Trophoblast cell (in vitro differentiated cells and primary cell): ENCODE measurements at regions not wholly inside any gene's neighbourhood (a gene's known extent, or its start where the extent isn't known, plus 50 kb on each side); places are given as distances from the start of the nearest gene placed in this dataset.
A peak's percentile ranks its signal among the peaks of the same experiment; 100 is the strongest.

Source experiments
- DNase-seq, 2 donors: peaks; one replicate each; pipeline ENCODE4 v3.0.0-alpha.2; 2016
- H2AFZ ChIP-seq: 2 replicates; pipeline ENCODE4 v1.6.1; 2013; ENCODE audit warnings: low read length, moderate library complexity, mild to moderate bottlenecking; ENCODE audit not compliant: insufficient read depth, poor library complexity
- H2AK5ac ChIP-seq: 2 replicates; pipeline ENCODE4 v1.6.1; 2013; ENCODE audit warnings: mild to moderate bottlenecking, low read length
- H2BK120ac ChIP-seq: 2 replicates; pipeline ENCODE4 v1.6.1; 2013; ENCODE audit warnings: low read length, mild to moderate bottlenecking, moderate library complexity; ENCODE audit not compliant: insufficient read depth, poor library complexity
- H2BK12ac ChIP-seq: 2 replicates; pipeline ENCODE4 v1.6.1; 2013; ENCODE audit warnings: mild to moderate bottlenecking, low read length, moderate library complexity
- H2BK5ac ChIP-seq: 2 replicates; pipeline ENCODE4 v1.6.1; 2013; ENCODE audit warnings: low read length, low read depth, moderate library complexity, mild to moderate bottlenecking; ENCODE audit not compliant: poor library complexity
- H3K14ac ChIP-seq: 2 replicates; pipeline ENCODE4 v1.6.1; 2013; ENCODE audit warnings: mild to moderate bottlenecking, low read length
- H3K18ac ChIP-seq: 2 replicates; pipeline ENCODE4 v1.6.1; 2013; ENCODE audit warnings: mild to moderate bottlenecking, low read length
- H3K23ac ChIP-seq: 2 replicates; pipeline ENCODE4 v1.6.1; 2013; ENCODE audit warnings: low read length
- H3K27ac ChIP-seq: 2 replicates; pipeline ENCODE4 v1.5.1; 2013; ENCODE audit warnings: low read depth, mild to moderate bottlenecking, inconsistent platforms, low read length, moderate library complexity
- H3K27me3 ChIP-seq: 2 replicates; pipeline ENCODE4 v1.6.1; 2013; ENCODE audit warnings: inconsistent platforms, mild to moderate bottlenecking, low read length, moderate library complexity; ENCODE audit not compliant: insufficient read depth
- H3K36me3 ChIP-seq, 2 experiments: 1 replicate in 1 of 2; 2 replicates in 1 of 2; pipeline ENCODE4 v1.6.1; 2013; ENCODE audit warnings: low read length in 2 of 2, mild to moderate bottlenecking in 2 of 2, moderate library complexity in 1 of 2; ENCODE audit not compliant: insufficient read depth in 2 of 2, control insufficient read depth in 1 of 2
- H3K4ac ChIP-seq: 2 replicates; pipeline ENCODE4 v1.6.1; 2013; ENCODE audit warnings: low read depth, mild to moderate bottlenecking, low read length, moderate library complexity
- H3K4me1 ChIP-seq, 2 experiments: 1 replicate in 1 of 2; 2 replicates in 1 of 2; pipeline ENCODE4 v1.6.1; 2013; ENCODE audit warnings: low read length in 2 of 2, mild to moderate bottlenecking in 2 of 2, moderate library complexity in 1 of 2; ENCODE audit not compliant: insufficient read depth in 2 of 2, control insufficient read depth in 1 of 2
- H3K4me2 ChIP-seq: 2 replicates; pipeline ENCODE4 v1.6.1; 2013; ENCODE audit warnings: inconsistent platforms, mild to moderate bottlenecking, low read length, moderate library complexity
- H3K4me3 ChIP-seq: 2 replicates; pipeline ENCODE4 v1.5.1; 2013; ENCODE audit warnings: mild to moderate bottlenecking, low read depth, low read length, inconsistent platforms
- H3K79me1 ChIP-seq: one replicate; pipeline ENCODE4 v1.6.1; 2013; ENCODE audit warnings: low read length
- H3K79me2 ChIP-seq: 2 replicates; pipeline ENCODE4 v1.6.1; 2013; ENCODE audit warnings: low read length, mild to moderate bottlenecking; ENCODE audit not compliant: control insufficient read depth, insufficient read depth, poor library complexity
- H3K9ac ChIP-seq: 2 replicates; pipeline ENCODE4 v1.6.1; 2013; ENCODE audit warnings: mild to moderate bottlenecking, low read length
- H3K9me3 ChIP-seq: 2 replicates; pipeline ENCODE4 v1.6.1; 2013; ENCODE audit warnings: low read depth, mild to moderate bottlenecking, control low read depth, inconsistent platforms, low read length; ENCODE audit not compliant: insufficient read depth
- H4K12ac ChIP-seq: 2 replicates; pipeline ENCODE4 v1.6.1; 2013; ENCODE audit warnings: low read depth, mild to moderate bottlenecking, low read length, moderate library complexity
- H4K8ac ChIP-seq: 2 replicates; pipeline ENCODE4 v1.6.1; 2013; ENCODE audit warnings: low read depth, mild to moderate bottlenecking, low read length, moderate library complexity
- H4K91ac ChIP-seq: one replicate; pipeline ENCODE4 v1.6.1; 2013; ENCODE audit warnings: low read depth, mild to moderate bottlenecking, low read length, moderate library complexity
- WGBS: extraction: QIAGEN DNeasy Blood & Tissue Kit; methylation state at CpG from one replicate; pipeline ENCODE4 v1.1.7; 2013; ENCODE audit warnings: missing lambda C conversion rate; ENCODE audit not compliant: insufficient read length, insufficient coverage; ENCODE audit errors: extremely low coverage; 5-methylcytosine and 5-hydroxymethylcytosine counted together

DNA sequence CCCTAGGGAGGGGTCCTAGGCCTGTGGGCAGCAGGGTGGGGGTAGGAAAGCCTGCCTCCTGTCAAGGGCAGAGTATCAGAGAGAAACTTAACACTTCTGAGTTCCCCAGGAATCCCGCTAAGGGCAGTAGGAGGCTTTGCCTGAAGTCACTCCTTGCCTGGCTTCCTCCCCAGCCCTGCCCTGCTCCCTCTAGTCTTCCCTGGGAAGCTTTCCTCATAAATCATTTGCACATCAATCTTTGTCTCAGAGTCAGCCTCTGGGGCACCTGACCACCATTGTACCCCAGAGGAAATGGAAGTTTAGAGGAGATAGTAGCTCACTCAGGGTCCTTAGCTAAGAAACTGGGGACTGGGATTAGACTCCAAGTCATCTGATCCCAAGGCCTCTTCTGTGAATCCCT, 129.4 kb upstream of the TLE3 start:
- Histone ChIP-seq H3K79me1 (no peaks in the 10 kb centered on the region), H3K4me3 (no peak overlapping the region), H3K79me2 (no peaks in the 10 kb centered on the region), H2AFZ (no peak overlapping the region), H2BK12ac (no peak overlapping the region), H4K8ac (no peak overlapping the region), H3K36me3 (no peaks in the 10 kb centered on the region), H3K27me3 (peaks cover 2% of the 10 kb centered on the region), H2BK120ac (no peak overlapping the region), H3K4me1 (no peaks in the 10 kb centered on the region), H4K12ac (no peak overlapping the region), H3K9ac (no peak overlapping the region), H3K23ac (no peak overlapping the region), H3K9me3 (no peaks in the 10 kb centered on the region), H2BK5ac (no peak overlapping the region), H2AK5ac (no peak overlapping the region), H3K4me2 (no peak overlapping the region), H3K27ac (no peak overlapping the region), H3K14ac (no peak overlapping the region), H4K91ac (no peak overlapping the region), H3K18ac (no peak overlapping the region), H3K4ac (no peak overlapping the region)
- no peak for DNase-seq
- no CpG with 5 or more reads among the region's 1 CpG for WGBS

DNA sequence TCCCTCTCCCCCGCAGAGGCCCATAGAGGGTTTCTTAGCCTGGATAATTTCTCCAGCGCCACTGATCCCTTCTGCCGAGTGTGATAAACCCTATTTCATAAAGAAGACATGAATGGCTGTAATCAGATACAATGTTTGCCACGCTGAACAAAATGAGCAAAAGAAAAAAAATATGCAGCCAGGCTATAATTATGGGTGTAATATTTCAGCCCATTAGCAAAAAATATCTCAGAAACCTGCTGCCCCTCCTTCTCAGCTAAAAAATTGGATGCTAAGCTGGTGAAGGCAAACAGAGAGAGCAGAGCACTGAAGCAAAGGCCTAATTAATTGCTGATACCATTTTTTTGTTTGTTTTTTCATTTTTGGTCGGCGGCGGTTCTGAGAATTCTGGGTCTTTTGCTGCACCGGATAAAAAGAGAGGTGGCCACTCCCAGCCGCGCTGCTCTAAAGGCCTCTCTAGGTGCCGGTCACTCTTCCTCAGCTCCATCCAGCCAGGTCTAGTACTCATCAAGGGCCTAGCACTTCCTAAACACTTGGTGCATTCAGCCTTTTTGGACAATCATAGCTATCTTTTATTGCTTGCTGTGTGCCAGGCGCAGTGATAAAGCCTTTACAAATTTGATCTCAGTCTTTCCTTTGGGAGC, 128.7 kb upstream of the TLE3 start:
- Histone ChIP-seq H3K18ac (no peak overlapping the region), H4K91ac (no peak overlapping the region), H3K4ac (no peak overlapping the region), H2BK120ac (no peak overlapping the region), H2BK5ac (no peak overlapping the region), H4K12ac (no peak overlapping the region), H3K4me1 (no peaks in the 10 kb centered on the region), H2AK5ac (no peak overlapping the region), H3K27me3 (peaks cover 1% of the 10 kb centered on the region), H4K8ac (no peak overlapping the region), H3K4me2 (no peak overlapping the region), H3K14ac (no peak overlapping the region), H3K23ac (no peak overlapping the region), H3K79me1 (no peaks in the 10 kb centered on the region), H3K79me2 (no peaks in the 10 kb centered on the region), H3K9me3 (no peaks in the 10 kb centered on the region), H3K36me3 (no peaks in the 10 kb centered on the region), H3K4me3 (no peak overlapping the region), H2AFZ (no peak overlapping the region), H3K27ac (no peak overlapping the region), H2BK12ac (no peak overlapping the region), H3K9ac (no peak overlapping the region)
- no peak for DNase-seq
- WGBS = no CpG with 5 or more reads among the region's 12 CpGs

DNA sequence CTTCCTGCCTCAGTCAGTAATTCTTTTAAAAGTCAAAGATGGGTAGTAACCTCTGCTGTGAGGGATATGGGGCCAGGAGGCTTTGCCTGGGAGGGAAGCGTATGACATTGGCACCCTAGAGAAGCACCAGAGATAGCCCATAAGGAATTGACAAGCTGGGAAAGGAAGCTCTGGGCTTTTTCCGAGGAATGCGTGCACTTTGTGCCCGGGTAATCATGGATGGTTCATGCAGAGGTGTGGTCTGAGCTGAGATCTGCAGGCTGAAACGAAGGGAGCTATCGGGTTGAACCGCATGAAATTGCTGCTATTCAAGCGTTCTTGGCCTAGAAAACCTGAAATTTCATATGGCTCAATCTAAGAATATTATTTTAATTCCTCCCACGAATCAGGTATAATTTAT, 127.7 kb upstream of the TLE3 start:
- Histone ChIP-seq H2AFZ (no peak overlapping the region), H3K14ac (no peak overlapping the region), H3K36me3 (no peaks in the 10 kb centered on the region), H4K8ac (no peak overlapping the region), H3K4ac (no peak overlapping the region), H3K4me3 (no peak overlapping the region), H2BK120ac (no peak overlapping the region), H3K18ac (no peak overlapping the region), H3K79me1 (no peaks in the 10 kb centered on the region), H3K23ac (no peak overlapping the region), H4K91ac (no peak overlapping the region), H2BK5ac (no peak overlapping the region), H3K4me2 (no peak overlapping the region), H3K27me3 (no peaks in the 10 kb centered on the region), H3K4me1 (no peaks in the 10 kb centered on the region), H4K12ac (no peak overlapping the region), H3K9me3 (no peaks in the 10 kb centered on the region), H3K79me2 (no peaks in the 10 kb centered on the region), H2BK12ac (no peak overlapping the region), H2AK5ac (no peak overlapping the region), H3K27ac (no peak overlapping the region), H3K9ac (no peak overlapping the region)
- DNase-seq = no peak
- WGBS = no CpG with 5 or more reads among the region's 9 CpGs

DNA sequence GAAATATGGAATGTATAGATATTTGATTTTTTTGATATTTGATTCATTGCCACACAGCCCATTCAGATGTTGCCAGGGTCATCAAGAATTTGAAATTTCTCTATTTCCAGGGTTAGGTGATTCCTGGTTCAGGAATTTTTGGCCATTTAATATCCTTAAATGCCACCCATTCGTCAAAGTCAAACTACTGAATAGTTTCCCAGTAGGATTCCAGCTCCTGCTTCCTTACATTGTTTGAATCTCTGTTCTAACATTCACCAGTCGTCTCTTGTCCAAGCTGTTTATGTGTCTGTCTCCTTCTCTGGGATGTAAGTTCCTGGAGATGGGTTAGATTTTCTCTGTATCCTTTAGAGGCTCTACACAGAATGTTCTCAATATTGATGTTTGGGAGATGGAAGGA, 124.9 kb upstream of the TLE3 start:
- Histone ChIP-seq H3K9ac (no peak overlapping the region), H3K4me1 (peaks cover 3 to 6% of the 10 kb centered on the region in 2 experiments), H3K9me3 (peaks cover 2% of the 10 kb centered on the region), H2BK120ac (no peak overlapping the region), H3K79me1 (no peaks in the 10 kb centered on the region), H3K27ac (no peak overlapping the region), H3K23ac (no peak overlapping the region), H3K79me2 (no peaks in the 10 kb centered on the region), H3K4ac (no peak overlapping the region), H3K4me3 (no peak overlapping the region), H3K4me2 (no peak overlapping the region), H3K14ac (no peak overlapping the region), H3K18ac (no peak overlapping the region), H4K12ac (no peak overlapping the region), H4K91ac (no peak overlapping the region), H3K36me3 (no peaks in the 10 kb centered on the region), H3K27me3 (no peaks in the 10 kb centered on the region), H4K8ac (no peak overlapping the region), H2AK5ac (no peak overlapping the region), H2BK5ac (no peak overlapping the region), H2AFZ (no peak overlapping the region), H2BK12ac (no peak overlapping the region)
- peak in 1 of 2 donors; percentile 15 for DNase-seq
- WGBS = no CpG with 5 or more reads among the region's 2 CpGs
